SK-N-SH (cell line): ENCODE measurements at regions not wholly inside any gene's neighbourhood (a gene's known extent, or its start where the extent isn't known, plus 50 kb on each side); places are given as distances from the start of the nearest gene placed in this dataset.

Experiments used
- CTCF ChIA-PET: fragments of 300-600, 350-600 bp; formaldehyde crosslinking; extraction: SDS; loops from one replicate; lab custom pipeline; 2021; lab: Yijun Ruan, JAX
- POLR2A ChIA-PET: fragments of 350-600 bp; sonication (Branson Sonifier 250); formaldehyde crosslinking; extraction: SDS; loops from one replicate; lab custom pipeline; 2020; ENCODE audit warnings: antibody characterized with exemption, inconsistent platforms; lab: Yijun Ruan, JAX
- DNase-seq: peaks from one replicate; pipeline ENCODE4 v3.0.0; 2012
- H2AFZ ChIP-seq: fragments of 200-600 bp; sonication (generic); 2 replicates; pipeline ENCODE4 v1.8.1; 2016; ENCODE audit warnings: antibody characterized with exemption, mild to moderate bottlenecking, low read depth
- H3F3A ChIP-seq: fragments of 200-600 bp; sonication (generic); replicated peaks from 2 replicates; pipeline ENCODE3; 2016; ENCODE audit warnings: antibody characterized with exemption, mild to moderate bottlenecking; ENCODE audit not compliant: insufficient read depth
- H3K27ac ChIP-seq, 2 experiments: fragments of 200-500 bp in 1 of 2; fragments of 200-600 bp in 1 of 2; sonication (Bioruptor generic) in 1 of 2; sonication (generic), shearing (Covaris generic) in 1 of 2; 2 replicates each; pipeline versions ENCODE4 v1.5.1 to v1.6.1; 2014 to 2016; ENCODE audit warnings: low read depth in 2 of 2, inconsistent platforms in 1 of 2, low read length in 1 of 2, mild to moderate bottlenecking in 1 of 2, mixed read lengths in 1 of 2
- H3K27me3 ChIP-seq: fragments of 200-600 bp; sonication (generic), shearing (Covaris generic); 2 replicates; pipeline ENCODE4 v1.6.1; 2016; ENCODE audit warnings: mixed run types; ENCODE audit not compliant: insufficient read depth
- H3K36me3 ChIP-seq, 2 experiments: fragments of 200-500 bp in 1 of 2; fragments of 200-600 bp in 1 of 2; sonication (Bioruptor generic) in 1 of 2; sonication (generic) in 1 of 2; replicated peaks in 1 of 2; 2 replicates each; pipeline versions ENCODE3 to v1.5.1; 2014 to 2016; ENCODE audit warnings: low read length in 1 of 2, mild to moderate bottlenecking in 1 of 2; ENCODE audit not compliant: insufficient read depth in 2 of 2, control insufficient read depth in 1 of 2
- H3K4me1 ChIP-seq, 2 experiments: fragments of 200-500 bp in 1 of 2; fragments of 200-600 bp in 1 of 2; sonication (Bioruptor generic) in 1 of 2; sonication (generic), shearing (Covaris generic) in 1 of 2; 2 replicates each; pipeline versions ENCODE4 v1.5.1 to v1.6.1; 2014 to 2016; ENCODE audit warnings: low read depth in 1 of 2, low read length in 1 of 2, mixed run types in 1 of 2; ENCODE audit not compliant: insufficient read depth in 2 of 2, control insufficient read depth in 1 of 2
- H3K4me2 ChIP-seq: fragments of 200-600 bp; sonication (generic), shearing (Covaris generic); 2 replicates; pipeline ENCODE4 v1.6.1; 2017; ENCODE audit warnings: mixed run types
- H3K4me3 ChIP-seq, 2 experiments: fragments of 200-500 bp in 1 of 2; fragments of 200-600 bp in 1 of 2; sonication (Bioruptor generic) in 1 of 2; sonication (generic), shearing (Covaris generic) in 1 of 2; 2 replicates each; pipeline versions ENCODE4 v1.5.1 to v1.8.1; 2014 to 2016; ENCODE audit warnings: low read depth in 2 of 2, inconsistent platforms in 1 of 2, low read length in 1 of 2, mild to moderate bottlenecking in 1 of 2, mixed read lengths in 1 of 2, moderate library complexity in 1 of 2
- H3K79me2 ChIP-seq: fragments of 200-600 bp; sonication (generic); 2 replicates; pipeline ENCODE4 v1.8.1; 2017; ENCODE audit warnings: mild to moderate bottlenecking; ENCODE audit not compliant: insufficient read depth
- H3K9ac ChIP-seq: fragments of 200-600 bp; sonication (generic); 2 replicates; pipeline ENCODE4 v1.6.1; 2017; ENCODE audit warnings: mixed run types
- H3K9me2 ChIP-seq: fragments of 200-600 bp; sonication (generic); 2 replicates; pipeline ENCODE4 v1.6.1; 2017; ENCODE audit warnings: mixed run types
- H3K9me3 ChIP-seq: fragments of 200-600 bp; sonication (generic); 2 replicates; pipeline ENCODE4 v1.6.1; 2017; ENCODE audit warnings: mixed run types, mild to moderate bottlenecking, moderate library complexity
- H4K20me1 ChIP-seq: fragments of 200-600 bp; sonication (generic); 2 replicates; pipeline ENCODE4 v1.6.1; 2017; ENCODE audit warnings: mild to moderate bottlenecking, mixed run types; ENCODE audit not compliant: insufficient read depth
- ELF1 ChIP-seq: IDR thresholded peaks from 2 replicates; pipeline ENCODE4 v1.4.0; 2012
- EP300 ChIP-seq, 2 experiments: IDR thresholded peaks; 2 replicates each; pipeline versions ENCODE4 v1.4.0 to v1.6.1; 2012; ENCODE audit warnings: borderline replicate concordance in 1 of 2, low read depth in 1 of 2, low read length in 1 of 2
- FOSL2 ChIP-seq: IDR thresholded peaks from 2 replicates; pipeline ENCODE4 v1.4.0; 2012; ENCODE audit warnings: low read depth, mild to moderate bottlenecking, moderate library complexity, borderline replicate concordance
- FOXM1 ChIP-seq: IDR thresholded peaks from 2 replicates; pipeline ENCODE4 v1.4.0; 2012; ENCODE audit warnings: low read depth, mild to moderate bottlenecking
- GATA2 ChIP-seq: sonication (generic); formaldehyde crosslinking; IDR thresholded peaks from 2 replicates; pipeline ENCODE4 v1.5.0; 2020; ENCODE audit warnings: mild to moderate bottlenecking, missing genetic modification reagents
- JUND ChIP-seq: IDR thresholded peaks from 2 replicates; pipeline ENCODE4 v1.4.0; 2012
- MXI1 ChIP-seq: IDR thresholded peaks from 2 replicates; pipeline ENCODE4 v1.6.1; 2012; ENCODE audit warnings: mild to moderate bottlenecking, low read depth, low read length, improper control_type of control experiment
- NFIC ChIP-seq: IDR thresholded peaks from 2 replicates; pipeline ENCODE4 v1.4.0; 2012; ENCODE audit warnings: borderline replicate concordance
- NRF1 ChIP-seq: IDR thresholded peaks from 2 replicates; pipeline ENCODE4 v1.6.1; 2012; ENCODE audit warnings: low read depth, mild to moderate bottlenecking, low read length
- POLR2AphosphoS5 ChIP-seq: IDR thresholded peaks from 2 replicates; pipeline ENCODE4 v1.6.1; 2012; ENCODE audit warnings: low read depth, low read length
- RAD21 ChIP-seq: IDR thresholded peaks from 2 replicates; pipeline ENCODE4 v1.6.1; 2012; ENCODE audit warnings: mild to moderate bottlenecking, low read length
- RCOR1 ChIP-seq: fragments of 150-350 bp; IDR thresholded peaks from 2 replicates; pipeline ENCODE4 v1.6.1; 2017; ENCODE audit warnings: antibody characterized with exemption, low read length
- SIN3A ChIP-seq: IDR thresholded peaks from 2 replicates; pipeline ENCODE4 v1.6.1; 2012; ENCODE audit warnings: low read depth, mild to moderate bottlenecking, low read length, moderate library complexity, borderline replicate concordance
- SMC3 ChIP-seq: IDR thresholded peaks from 2 replicates; pipeline ENCODE4 v1.6.1; 2012; ENCODE audit warnings: low read depth, low read length, improper control_type of control experiment
- TAF1 ChIP-seq: IDR thresholded peaks from 2 replicates; pipeline ENCODE4 v1.6.1; 2012; ENCODE audit warnings: low read depth, mild to moderate bottlenecking, low read length, moderate library complexity, borderline replicate concordance
- TCF12 ChIP-seq: IDR thresholded peaks from 2 replicates; pipeline ENCODE4 v1.4.0; 2012
- YY1 ChIP-seq: IDR thresholded peaks from 2 replicates; pipeline ENCODE4 v1.4.0; 2012; ENCODE audit warnings: low read depth, mild to moderate bottlenecking
- WGBS: methylation state at CpG from one replicate; pipeline ENCODE4 v1.1.6; 2017; ENCODE audit warnings: low lambda C conversion rate; 5-methylcytosine and 5-hydroxymethylcytosine counted together
- TF ChIP-seq, protein P1 (sequence below): fragments of 200-600 bp; sonication (generic); IDR thresholded peaks from 2 replicates; pipeline ENCODE4 v1.6.1; 2017; ENCODE audit warnings: antibody characterized with exemption, mild to moderate bottlenecking, moderate library complexity
- TF ChIP-seq, protein P2 (sequence below): IDR thresholded peaks from 2 replicates; pipeline ENCODE4 v1.4.0; 2012; ENCODE audit warnings: low read depth, borderline replicate concordance
- TF ChIP-seq, protein P3 (sequence below): fragments of 150-350 bp; IDR thresholded peaks from 2 replicates; pipeline ENCODE4 v1.6.1; 2016; ENCODE audit warnings: mild to moderate bottlenecking, low read depth, low read length
- TF ChIP-seq, protein P4 (sequence below): fragments of 150-350 bp; IDR thresholded peaks from 2 replicates; pipeline ENCODE4 v1.6.1; 2017; ENCODE audit warnings: antibody characterized with exemption, low read length, low read depth, borderline replicate concordance

DNA sequence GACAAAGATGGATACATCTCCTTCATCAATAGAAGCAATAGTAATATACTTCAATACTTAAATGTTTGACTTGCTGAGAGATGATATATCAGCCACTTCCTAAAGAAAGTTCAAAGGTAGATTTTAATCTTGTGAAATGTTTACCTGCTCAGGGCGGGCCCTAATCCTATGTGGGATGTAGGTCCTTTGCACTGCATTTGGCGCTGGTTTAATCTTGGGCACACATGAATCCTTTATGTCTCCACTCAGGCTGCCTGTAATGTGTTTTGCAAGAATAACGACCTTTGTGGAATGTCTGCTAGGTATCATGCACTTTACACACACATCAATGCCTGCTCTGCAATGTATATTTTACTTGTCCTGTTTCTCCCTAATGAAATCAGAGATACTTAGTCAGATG lies 368.7 kb downstream of the GBA3 start:
- ChIA-PET CTCF (no interaction called here), POLR2A (no interaction called here)
- Histone ChIP-seq H3K27me3 (no peaks in the 10 kb centered on the region), H2AFZ (no peak overlapping the region), H3K79me2 (no peaks in the 10 kb centered on the region), H3K9ac (no peak overlapping the region), H3K4me1 (no peaks in the 10 kb centered on the region), H3F3A (no peaks in the 10 kb centered on the region), H3K36me3 (no peaks in the 10 kb centered on the region), H4K20me1 (no peaks in the 10 kb centered on the region), H3K27ac (no peak overlapping the region), H3K9me3 (no peaks in the 10 kb centered on the region), H3K4me2 (no peak overlapping the region), H3K9me2 (no peaks in the 10 kb centered on the region), H3K4me3 (no peak overlapping the region)
- WGBS, result 2% methylated on average over 3 of the region's 3 CpGs
- no peak for DNase-seq
- TF ChIP-seq, protein P1, sequence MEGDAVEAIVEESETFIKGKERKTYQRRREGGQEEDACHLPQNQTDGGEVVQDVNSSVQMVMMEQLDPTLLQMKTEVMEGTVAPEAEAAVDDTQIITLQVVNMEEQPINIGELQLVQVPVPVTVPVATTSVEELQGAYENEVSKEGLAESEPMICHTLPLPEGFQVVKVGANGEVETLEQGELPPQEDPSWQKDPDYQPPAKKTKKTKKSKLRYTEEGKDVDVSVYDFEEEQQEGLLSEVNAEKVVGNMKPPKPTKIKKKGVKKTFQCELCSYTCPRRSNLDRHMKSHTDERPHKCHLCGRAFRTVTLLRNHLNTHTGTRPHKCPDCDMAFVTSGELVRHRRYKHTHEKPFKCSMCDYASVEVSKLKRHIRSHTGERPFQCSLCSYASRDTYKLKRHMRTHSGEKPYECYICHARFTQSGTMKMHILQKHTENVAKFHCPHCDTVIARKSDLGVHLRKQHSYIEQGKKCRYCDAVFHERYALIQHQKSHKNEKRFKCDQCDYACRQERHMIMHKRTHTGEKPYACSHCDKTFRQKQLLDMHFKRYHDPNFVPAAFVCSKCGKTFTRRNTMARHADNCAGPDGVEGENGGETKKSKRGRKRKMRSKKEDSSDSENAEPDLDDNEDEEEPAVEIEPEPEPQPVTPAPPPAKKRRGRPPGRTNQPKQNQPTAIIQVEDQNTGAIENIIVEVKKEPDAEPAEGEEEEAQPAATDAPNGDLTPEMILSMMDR, result no peak
- no peak for TF ChIP-seq NRF1
- TF ChIP-seq EP300 (IDR thresholded peaks at IDR 0.05; ENCODE audit: borderline replicate concordance in 1 of 2, low read depth in 1 of 2, low read length in 1 of 2), result no peak
- TF ChIP-seq NFIC, result no peak
- TF ChIP-seq, protein P2, sequence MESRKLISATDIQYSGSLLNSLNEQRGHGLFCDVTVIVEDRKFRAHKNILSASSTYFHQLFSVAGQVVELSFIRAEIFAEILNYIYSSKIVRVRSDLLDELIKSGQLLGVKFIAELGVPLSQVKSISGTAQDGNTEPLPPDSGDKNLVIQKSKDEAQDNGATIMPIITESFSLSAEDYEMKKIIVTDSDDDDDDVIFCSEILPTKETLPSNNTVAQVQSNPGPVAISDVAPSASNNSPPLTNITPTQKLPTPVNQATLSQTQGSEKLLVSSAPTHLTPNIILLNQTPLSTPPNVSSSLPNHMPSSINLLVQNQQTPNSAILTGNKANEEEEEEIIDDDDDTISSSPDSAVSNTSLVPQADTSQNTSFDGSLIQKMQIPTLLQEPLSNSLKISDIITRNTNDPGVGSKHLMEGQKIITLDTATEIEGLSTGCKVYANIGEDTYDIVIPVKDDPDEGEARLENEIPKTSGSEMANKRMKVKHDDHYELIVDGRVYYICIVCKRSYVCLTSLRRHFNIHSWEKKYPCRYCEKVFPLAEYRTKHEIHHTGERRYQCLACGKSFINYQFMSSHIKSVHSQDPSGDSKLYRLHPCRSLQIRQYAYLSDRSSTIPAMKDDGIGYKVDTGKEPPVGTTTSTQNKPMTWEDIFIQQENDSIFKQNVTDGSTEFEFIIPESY, result no peak
- TF ChIP-seq, protein P3, sequence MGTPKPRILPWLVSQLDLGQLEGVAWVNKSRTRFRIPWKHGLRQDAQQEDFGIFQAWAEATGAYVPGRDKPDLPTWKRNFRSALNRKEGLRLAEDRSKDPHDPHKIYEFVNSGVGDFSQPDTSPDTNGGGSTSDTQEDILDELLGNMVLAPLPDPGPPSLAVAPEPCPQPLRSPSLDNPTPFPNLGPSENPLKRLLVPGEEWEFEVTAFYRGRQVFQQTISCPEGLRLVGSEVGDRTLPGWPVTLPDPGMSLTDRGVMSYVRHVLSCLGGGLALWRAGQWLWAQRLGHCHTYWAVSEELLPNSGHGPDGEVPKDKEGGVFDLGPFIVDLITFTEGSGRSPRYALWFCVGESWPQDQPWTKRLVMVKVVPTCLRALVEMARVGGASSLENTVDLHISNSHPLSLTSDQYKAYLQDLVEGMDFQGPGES, result no peak
- no peak for TF ChIP-seq POLR2AphosphoS5
- TF ChIP-seq TAF1, result no peak
- TF ChIP-seq MXI1, result no peak

DNA sequence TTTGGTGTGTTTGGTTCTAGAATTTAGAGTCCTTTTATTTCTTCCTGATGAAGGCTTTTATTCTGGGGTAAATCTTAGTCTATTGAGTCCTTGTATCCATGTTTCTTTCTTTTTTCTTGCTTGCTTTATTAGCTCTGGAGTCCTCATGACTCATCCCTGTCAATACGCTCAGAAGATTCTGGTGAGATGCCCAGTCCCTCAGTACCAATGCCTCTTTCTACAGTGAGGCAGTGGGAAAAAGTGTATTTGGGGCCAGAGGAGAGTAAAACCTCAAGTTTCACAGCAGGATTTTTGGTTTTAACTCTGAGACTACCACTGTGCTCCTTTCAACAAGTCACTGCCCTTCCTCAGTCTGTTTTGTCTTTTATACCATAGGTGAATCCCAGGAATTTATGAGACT lies 368.0 kb downstream of the GBA3 start:
- DNase-seq, result no peak
- Histone ChIP-seq H3K27ac (no peak overlapping the region), H3K4me3 (no peak overlapping the region), H3K9me3 (no peaks in the 10 kb centered on the region), H3K4me1 (no peaks in the 10 kb centered on the region), H3K36me3 (no peaks in the 10 kb centered on the region), H3K4me2 (no peak overlapping the region), H3K79me2 (no peaks in the 10 kb centered on the region), H3K9me2 (no peaks in the 10 kb centered on the region), H3K27me3 (no peaks in the 10 kb centered on the region), H3F3A (no peaks in the 10 kb centered on the region), H4K20me1 (no peaks in the 10 kb centered on the region), H2AFZ (no peak overlapping the region), H3K9ac (no peak overlapping the region)
- CTCF ChIA-PET, result no interaction called here
- TF ChIP-seq GATA2 (CRISPR knock-in tag), result no peak
- no peak for TF ChIP-seq SIN3A
- TF ChIP-seq, protein P3, result no peak
- no peak for TF ChIP-seq YY1
- no peak for TF ChIP-seq POLR2AphosphoS5
- no peak for TF ChIP-seq TCF12
- TF ChIP-seq RAD21, result no peak
- TF ChIP-seq RCOR1, result no peak
- no peak for TF ChIP-seq SMC3
- TF ChIP-seq NFIC, result no peak
- TF ChIP-seq, protein P4, sequence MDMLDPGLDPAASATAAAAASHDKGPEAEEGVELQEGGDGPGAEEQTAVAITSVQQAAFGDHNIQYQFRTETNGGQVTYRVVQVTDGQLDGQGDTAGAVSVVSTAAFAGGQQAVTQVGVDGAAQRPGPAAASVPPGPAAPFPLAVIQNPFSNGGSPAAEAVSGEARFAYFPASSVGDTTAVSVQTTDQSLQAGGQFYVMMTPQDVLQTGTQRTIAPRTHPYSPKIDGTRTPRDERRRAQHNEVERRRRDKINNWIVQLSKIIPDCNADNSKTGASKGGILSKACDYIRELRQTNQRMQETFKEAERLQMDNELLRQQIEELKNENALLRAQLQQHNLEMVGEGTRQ, result no peak
- TF ChIP-seq JUND, result no peak
- TF ChIP-seq FOSL2, result no peak
- no peak for TF ChIP-seq ELF1
- TF ChIP-seq FOXM1, result no peak
- no peak for TF ChIP-seq MXI1
- POLR2A ChIA-PET, result no interaction called here
- WGBS, result 56% methylated on average over 1 of the region's 1 CpG
